GM12864 (cell line): ENCODE measurements at regions not wholly inside any gene's neighbourhood (a gene's known extent, or its start where the extent isn't known, plus 50 kb on each side); places are given as distances from the start of the nearest gene placed in this dataset.

Experiments
- DNase-seq: peaks from one replicate; pipeline ENCODE4 v3.0.0-alpha.2; 2011; ENCODE audit warnings: low read depth
- H3K4me3 ChIP-seq: 2 replicates; pipeline ENCODE4 v1.5.1; 2011; ENCODE audit warnings: mild to moderate bottlenecking, low read depth, low read length, control low read depth
- CTCF ChIP-seq: IDR thresholded peaks from 2 replicates; pipeline ENCODE4 v1.5.1; 2011; ENCODE audit warnings: low read depth, mild to moderate bottlenecking, moderate library complexity, low read length, control low read depth, inconsistent platforms; ENCODE audit errors: missing control alignments

- TF ChIP-seq CTCF: no peak
- H3K4me3 ChIP-seq: no peak overlapping the region
- DNase-seq: no peak
These were observed 206.0 kb downstream of the NCK2 start for GRCh38 chr2:105950521-105951383.

GRCh38 chr2:105943977-105944376 lies 199.3 kb downstream of the NCK2 start:
- no peak for DNase-seq
- no peak for TF ChIP-seq CTCF
- no peak overlapping the region for H3K4me3 ChIP-seq
